Subcutaneous abdominal adipose tissue (tissue), 5 donors: ENCODE measurements at regions not wholly inside any gene's neighbourhood (a gene's known extent, or its start where the extent isn't known, plus 50 kb on each side); places are given as distances from the start of the nearest gene placed in this dataset.

Experiments
- H3K27ac ChIP-seq: one replicate; pipeline ENCODE4 v1.7.0; 2013; ENCODE audit warnings: low read depth, mild to moderate bottlenecking, inconsistent platforms, low read length, moderate library complexity
- H3K27me3 ChIP-seq, 5 donors: one replicate each; pipeline ENCODE4 v1.7.0; 2013; ENCODE audit warnings: low read length in 5 of 5, inconsistent platforms in 1 of 5; ENCODE audit not compliant: control insufficient read depth in 5 of 5, insufficient read depth in 4 of 5
- H3K36me3 ChIP-seq, 5 donors: one replicate each; pipeline ENCODE4 v1.7.0; 2013; ENCODE audit warnings: low read length in 5 of 5; ENCODE audit not compliant: control insufficient read depth in 5 of 5, insufficient read depth in 5 of 5
- H3K4me1 ChIP-seq, 5 donors: one replicate each; pipeline ENCODE4 v1.7.0; 2013; ENCODE audit warnings: low read length in 5 of 5, mild to moderate bottlenecking in 3 of 5, moderate library complexity in 1 of 5; ENCODE audit not compliant: control insufficient read depth in 5 of 5, insufficient read depth in 5 of 5
- H3K4me3 ChIP-seq, 5 donors: one replicate each; pipeline ENCODE4 v1.7.0; 2013; ENCODE audit warnings: low read length in 5 of 5, low read depth in 1 of 5
- H3K9ac ChIP-seq, 5 donors: one replicate each; pipeline ENCODE4 v1.7.0; 2013; ENCODE audit warnings: low read length in 5 of 5, mild to moderate bottlenecking in 4 of 5, moderate library complexity in 3 of 5
- H3K9me3 ChIP-seq, 5 donors: one replicate each; pipeline ENCODE4 v1.7.0; 2013; ENCODE audit warnings: low read length in 5 of 5; ENCODE audit not compliant: control insufficient read depth in 5 of 5
- donor health status: healthy.
- donor health status: healthy.
- donor health status: healthy.
- donor health status: healthy.
- donor health status: healthy.

DNA sequence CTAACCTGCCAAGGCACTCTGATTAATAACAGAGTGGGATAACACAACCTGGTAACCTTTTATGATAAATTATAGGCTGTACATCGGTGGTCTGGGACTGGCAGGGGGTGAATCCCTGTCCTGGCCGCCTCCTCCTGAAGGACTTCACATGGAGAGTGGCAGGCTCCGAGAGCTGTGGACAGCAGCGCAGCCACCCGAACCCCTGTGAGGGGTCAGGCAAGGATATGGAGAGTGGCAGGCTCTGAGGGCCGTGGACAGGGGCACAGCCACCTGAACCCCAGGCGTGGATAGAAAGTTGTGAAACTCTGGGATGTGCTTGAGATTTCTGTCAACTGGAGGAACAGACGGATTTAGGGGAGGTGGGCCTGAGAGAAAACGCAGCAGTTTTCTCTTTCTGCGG is 107.0 kb upstream of the MGMT start:
- no peaks in the 10 kb centered on the region for H3K36me3 ChIP-seq
- H3K9ac ChIP-seq: no peak overlapping the region
- H3K9me3 ChIP-seq: peaks cover 0 to 15% (median 11%) of the 10 kb centered on the region in 5 donors
- H3K27me3 ChIP-seq: no peaks in the 10 kb centered on the region
- no peak overlapping the region for H3K4me3 ChIP-seq
- H3K4me1 ChIP-seq: no peaks in the 10 kb centered on the region
- H3K27ac ChIP-seq: no peak overlapping the region

DNA sequence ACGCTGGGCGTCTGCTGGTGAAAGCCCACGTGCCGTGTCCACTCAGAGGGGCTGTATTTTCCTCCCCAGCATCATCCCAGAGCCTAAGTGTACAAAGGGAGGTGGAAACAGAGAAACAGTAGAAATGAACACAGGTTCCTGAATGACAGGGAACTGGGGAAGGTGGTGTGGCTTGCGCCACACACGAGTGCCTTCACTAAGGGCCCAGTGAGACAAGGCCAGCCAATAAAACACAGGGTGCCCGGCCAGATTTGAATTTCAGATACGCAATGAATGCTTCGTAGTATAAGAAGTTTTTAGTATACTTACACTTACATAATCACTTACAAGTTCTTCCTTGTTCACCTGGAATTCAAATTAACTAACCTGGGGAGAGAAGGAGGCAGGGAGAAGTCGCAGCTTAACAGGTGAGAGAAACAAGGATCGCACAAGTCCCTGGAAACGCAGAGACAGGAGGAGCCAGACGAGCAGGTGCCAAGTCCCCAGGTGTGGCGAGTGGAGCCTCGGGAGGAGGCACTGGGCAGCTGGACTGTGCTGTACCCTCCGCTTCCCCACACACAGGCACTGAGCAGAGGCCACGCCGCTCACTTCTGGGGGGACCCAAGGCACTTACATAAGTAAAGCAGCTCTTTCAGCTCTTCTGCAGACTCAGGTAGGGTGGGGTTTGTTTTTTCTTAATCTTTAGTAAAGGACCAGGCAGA is 105.2 kb upstream of the MGMT start:
- Histone ChIP-seq H3K4me3 (no peak overlapping the region), H3K9ac (no peak overlapping the region), H3K9me3 (peaks cover 0 to 4% (median 3%) of the 10 kb centered on the region in 5 donors), H3K4me1 (no peaks in the 10 kb centered on the region), H3K27me3 (no peaks in the 10 kb centered on the region), H3K36me3 (no peaks in the 10 kb centered on the region), H3K27ac (no peak overlapping the region)

DNA sequence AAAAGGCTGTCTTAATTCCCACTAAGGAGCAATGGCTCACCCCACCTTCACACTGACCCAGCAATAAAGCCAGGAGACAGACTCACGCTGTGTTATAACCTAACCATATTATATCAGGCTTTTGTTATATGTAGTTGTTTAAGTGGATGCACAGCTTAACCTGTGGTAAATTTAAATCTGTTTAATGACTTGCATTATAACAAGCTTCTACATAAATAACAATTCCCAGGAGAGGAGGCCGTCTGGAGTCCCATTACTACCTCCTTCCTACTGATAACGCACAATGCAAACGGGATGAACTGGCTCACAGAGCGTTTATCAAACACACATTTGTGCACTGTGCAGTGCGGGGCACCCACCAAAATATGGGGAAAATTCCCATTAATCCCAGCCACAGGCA is 102.1 kb upstream of the MGMT start:
- H3K27me3 ChIP-seq: no peaks in the 10 kb centered on the region
- no peaks in the 10 kb centered on the region for H3K36me3 ChIP-seq
- H3K27ac ChIP-seq: no peak overlapping the region
- no peak overlapping the region for H3K4me3 ChIP-seq
- H3K9me3 ChIP-seq: no peaks in the 10 kb centered on the region
- H3K4me1 ChIP-seq: no peaks in the 10 kb centered on the region
- H3K9ac ChIP-seq: no peak overlapping the region

DNA sequence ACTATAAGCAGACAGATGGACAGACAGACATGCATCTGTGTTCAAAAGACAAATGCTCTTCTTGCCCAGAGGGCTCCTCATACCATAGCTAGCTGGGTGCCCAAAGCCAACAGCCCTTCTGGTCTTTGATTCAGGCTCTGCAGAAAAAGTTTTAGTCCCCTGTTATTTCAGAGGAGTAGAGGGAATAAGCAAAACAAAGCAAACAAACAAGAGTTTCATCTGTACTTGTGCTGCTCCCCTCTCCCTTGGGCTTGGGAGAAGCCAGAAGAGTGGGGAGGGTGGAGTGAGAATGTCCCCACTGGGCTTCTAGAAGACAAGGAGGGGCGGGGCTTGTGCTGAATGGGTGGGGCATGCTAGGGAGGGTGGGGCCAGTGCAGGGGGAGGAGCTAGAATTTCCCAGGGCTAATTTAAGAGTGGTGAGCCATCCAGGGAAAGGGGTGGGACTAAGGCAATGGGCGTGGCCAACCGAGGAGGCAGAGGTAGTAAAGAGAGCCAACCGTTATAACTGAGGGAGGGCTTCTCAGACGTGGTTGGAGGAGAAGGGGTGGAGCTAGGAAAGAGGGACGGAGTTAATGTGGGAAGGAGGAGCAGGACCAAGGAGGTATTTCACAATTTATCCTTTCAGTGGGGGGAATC is 101.2 kb upstream of the MGMT start:
- H3K9ac ChIP-seq: no peak overlapping the region
- H3K36me3 ChIP-seq: no peaks in the 10 kb centered on the region
- H3K27me3 ChIP-seq: no peaks in the 10 kb centered on the region
- no peaks in the 10 kb centered on the region for H3K9me3 ChIP-seq
- no peaks in the 10 kb centered on the region for H3K4me1 ChIP-seq
- H3K4me3 ChIP-seq: no peak overlapping the region
- H3K27ac ChIP-seq: no peak overlapping the region

DNA sequence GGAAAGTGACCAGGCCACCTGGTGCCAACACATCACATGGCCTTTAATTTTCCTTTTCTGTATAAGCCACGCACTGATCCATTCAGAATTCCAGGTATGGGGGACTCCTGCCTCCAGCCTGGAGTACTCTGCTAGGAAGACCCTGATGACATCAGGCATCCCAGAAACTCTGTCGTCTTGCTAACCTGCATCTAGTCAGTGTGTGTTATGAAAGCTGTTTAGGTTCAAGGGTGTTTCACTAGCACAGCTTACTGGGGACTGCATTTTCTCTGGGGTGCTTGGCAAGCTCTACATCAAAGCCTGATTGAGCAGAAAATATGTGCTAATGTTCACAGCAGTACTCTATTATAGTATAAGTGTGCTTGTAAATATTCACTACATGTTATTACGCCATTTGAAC is 100.6 kb upstream of the MGMT start:
- Histone ChIP-seq H3K27me3 (no peaks in the 10 kb centered on the region), H3K4me3 (no peak overlapping the region), H3K27ac (no peak overlapping the region), H3K36me3 (no peaks in the 10 kb centered on the region), H3K9ac (no peak overlapping the region), H3K9me3 (no peaks in the 10 kb centered on the region), H3K4me1 (no peaks in the 10 kb centered on the region)

DNA sequence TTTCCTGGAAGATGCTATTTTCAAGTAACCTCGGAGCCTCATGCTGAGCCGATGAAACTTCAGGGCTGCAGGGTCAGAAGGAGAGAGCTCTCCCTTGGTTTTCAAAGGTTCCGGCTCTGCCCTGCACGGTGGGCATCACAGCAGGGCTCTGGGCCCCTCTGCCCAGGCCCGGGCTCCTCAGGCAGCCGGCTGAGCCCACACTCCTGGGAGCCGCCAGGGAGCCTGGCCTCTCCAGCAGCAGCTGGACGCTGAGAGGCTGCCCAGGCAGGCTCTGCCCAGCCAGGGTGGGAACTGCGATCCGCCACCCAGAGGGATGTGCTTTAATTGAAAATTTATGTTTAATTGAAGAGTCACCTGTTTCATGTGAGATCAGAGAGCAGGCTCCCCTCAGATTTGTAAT is 97.5 kb upstream of the MGMT start:
- H3K9ac ChIP-seq: no peak overlapping the region

DNA sequence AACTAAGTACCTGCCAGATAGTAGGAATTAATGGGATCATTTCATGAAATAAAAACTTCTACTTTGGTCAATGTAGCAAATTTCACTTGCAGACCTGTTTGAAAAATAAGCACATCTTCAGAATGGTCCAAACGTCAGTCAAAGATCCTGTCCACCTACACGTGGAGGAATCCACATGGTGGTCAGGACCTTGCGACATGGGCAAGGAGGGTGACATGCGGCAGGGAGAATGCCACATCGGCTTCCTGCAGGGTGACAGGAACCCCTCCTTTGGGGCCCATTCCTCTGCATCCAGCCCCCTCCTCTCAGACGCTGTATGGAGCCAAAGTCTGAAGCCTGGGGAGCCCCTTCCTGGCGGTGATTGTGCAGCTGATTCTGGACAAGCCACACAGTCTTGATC is 95.5 kb upstream of the MGMT start:
- Histone ChIP-seq H3K4me3 (no peak overlapping the region), H3K9ac (no peak overlapping the region), H3K27me3 (peaks cover 0 to 7% (median 0%) of the 10 kb centered on the region in 5 donors), H3K9me3 (no peaks in the 10 kb centered on the region), H3K36me3 (no peaks in the 10 kb centered on the region), H3K4me1 (no peaks in the 10 kb centered on the region), H3K27ac (no peak overlapping the region)

More for the DNA sequence above, 97.5 kb upstream of the MGMT start:
- Histone ChIP-seq H3K4me1 (no peaks in the 10 kb centered on the region), H3K4me3 (no peak overlapping the region), H3K27ac (no peak overlapping the region), H3K9me3 (no peaks in the 10 kb centered on the region), H3K36me3 (no peaks in the 10 kb centered on the region), H3K27me3 (peaks cover 0 to 7% (median 0%) of the 10 kb centered on the region in 5 donors)

DNA sequence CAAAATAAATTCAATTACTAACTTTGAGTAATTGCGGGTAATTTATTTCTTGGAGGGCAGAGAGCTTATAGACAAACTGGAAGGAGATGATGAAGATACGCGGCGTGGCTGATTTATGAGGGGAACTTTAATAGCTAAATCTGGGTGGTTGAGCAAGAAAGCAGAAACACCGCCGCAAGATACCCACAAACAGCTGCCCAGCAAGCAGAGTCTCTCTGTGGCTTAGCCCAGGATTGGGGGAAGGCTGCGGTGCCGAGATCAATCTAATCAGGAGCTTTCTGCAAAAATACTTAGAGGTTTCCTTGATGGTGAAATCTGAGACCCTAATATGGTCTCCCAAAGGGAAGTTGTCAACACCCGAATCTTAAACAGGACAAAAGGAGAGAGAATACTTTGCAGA is 94.9 kb upstream of the MGMT start:
- Histone ChIP-seq H3K27me3 (peaks cover 0 to 7% (median 0%) of the 10 kb centered on the region in 5 donors), H3K9ac (no peak overlapping the region), H3K9me3 (no peaks in the 10 kb centered on the region), H3K36me3 (no peaks in the 10 kb centered on the region), H3K4me1 (no peaks in the 10 kb centered on the region), H3K4me3 (no peak overlapping the region), H3K27ac (no peak overlapping the region)

DNA sequence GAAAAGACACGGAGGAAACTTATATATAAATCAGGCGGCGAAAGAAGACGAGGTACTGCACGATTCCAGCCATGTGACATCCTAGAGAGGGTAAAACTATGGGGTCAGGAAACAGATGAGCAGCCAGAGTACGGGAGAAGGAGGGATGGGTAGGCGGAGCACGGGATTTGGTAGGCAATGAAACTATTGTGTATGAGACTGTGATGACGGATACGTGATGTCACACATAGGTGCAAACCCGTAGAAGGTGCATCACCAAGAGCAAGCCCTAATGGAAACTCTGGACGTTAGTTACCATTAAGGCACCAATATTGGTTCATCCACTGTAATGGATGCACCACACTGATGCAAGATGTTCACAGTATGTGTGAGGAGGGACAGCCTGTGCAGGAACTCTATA is 93.8 kb upstream of the MGMT start:
- Histone ChIP-seq H3K9ac (no peak overlapping the region), H3K36me3 (no peaks in the 10 kb centered on the region), H3K4me1 (no peaks in the 10 kb centered on the region), H3K9me3 (no peaks in the 10 kb centered on the region), H3K27me3 (peaks cover 0 to 7% (median 0%) of the 10 kb centered on the region in 5 donors), H3K27ac (no peak overlapping the region), H3K4me3 (no peak overlapping the region)

DNA sequence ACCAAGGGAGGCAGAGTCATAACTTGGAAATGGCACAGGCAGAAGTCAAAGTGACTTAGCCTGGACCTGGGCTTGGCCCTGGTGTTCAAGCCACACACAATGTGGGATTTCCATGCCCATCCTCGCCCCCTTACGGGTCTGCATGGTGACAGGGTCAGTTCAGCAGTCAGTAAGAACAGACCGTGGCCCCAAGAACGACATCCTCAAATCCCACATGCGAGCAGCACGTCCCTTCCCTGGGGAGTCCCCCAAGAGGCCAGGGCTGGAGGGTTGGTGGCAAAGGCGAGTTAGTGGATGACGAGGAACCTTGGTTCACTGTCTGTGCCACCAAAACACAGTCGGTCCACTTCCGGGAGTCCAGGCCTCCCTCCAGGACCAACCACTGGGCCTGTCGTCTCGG is 93.3 kb upstream of the MGMT start:
- H3K27me3 ChIP-seq: peaks cover 0 to 7% (median 0%) of the 10 kb centered on the region in 5 donors
- H3K4me1 ChIP-seq: peaks cover 0 to 2% (median 0%) of the 10 kb centered on the region in 5 donors
- no peaks in the 10 kb centered on the region for H3K9me3 ChIP-seq
- H3K9ac ChIP-seq: no peak overlapping the region
- no peaks in the 10 kb centered on the region for H3K36me3 ChIP-seq
- H3K27ac ChIP-seq: no peak overlapping the region
- H3K4me3 ChIP-seq: no peak overlapping the region
